GM19397 (cell line): ENCODE measurements at regions not wholly inside any gene's neighbourhood (a gene's known extent, or its start where the extent isn't known, plus 50 kb on each side); places are given as distances from the start of the nearest gene placed in this dataset.
"Not testable (repeated sequence)": the region's sequence is repeated elsewhere in the genome, so short reads cannot be mapped to it uniquely, and the experiment has no call there.

Source experiments
- ATAC-seq: cut with Tn5 transposase; IDR thresholded peaks from one replicate; pipeline ENCODE4 v1.9.1; 2021; ENCODE audit warnings: mild to moderate bottlenecking, moderate library complexity; ENCODE audit not compliant: unreplicated experiment

DNA sequence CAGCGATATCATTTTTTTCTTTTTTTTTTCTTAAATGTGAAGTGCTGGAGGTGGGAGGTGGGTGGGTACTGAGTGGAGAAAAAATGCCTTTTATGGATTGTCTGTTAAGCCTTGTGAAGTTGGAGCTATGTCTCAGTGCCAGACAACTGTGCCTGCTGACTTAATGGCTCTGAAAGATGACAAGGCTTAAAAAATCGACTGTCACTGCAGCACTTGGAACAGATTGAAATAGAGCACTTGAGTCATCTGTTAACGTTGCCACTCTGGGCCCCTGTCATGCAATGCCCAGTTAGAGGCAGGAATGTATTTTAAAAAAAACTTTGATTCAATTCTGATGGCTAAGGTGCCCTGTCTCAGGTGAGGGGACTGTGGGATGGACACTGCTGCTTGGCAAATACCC, 108.2 kb upstream of the HS3ST2 start:
- no peak for ATAC-seq

DNA sequence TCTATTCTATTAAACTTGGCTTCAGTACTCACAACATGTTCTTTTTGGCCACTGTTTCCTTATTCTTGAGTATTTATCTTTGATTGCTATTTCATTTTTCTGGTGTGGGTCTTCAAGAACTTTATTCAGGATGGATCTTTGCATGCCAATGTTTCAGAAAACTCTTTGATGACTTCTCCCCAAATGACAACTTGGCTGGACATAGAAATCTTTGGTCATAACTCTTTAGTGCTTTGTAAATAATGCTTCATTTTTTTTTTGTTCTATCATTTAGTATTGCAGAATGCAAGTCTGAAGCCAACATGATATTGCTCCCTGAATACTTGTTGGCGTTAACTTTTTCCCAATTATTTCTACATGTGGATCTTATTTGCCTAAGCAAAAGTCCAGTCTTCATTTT, 103.6 kb upstream of the HS3ST2 start:
- no peak for ATAC-seq

DNA sequence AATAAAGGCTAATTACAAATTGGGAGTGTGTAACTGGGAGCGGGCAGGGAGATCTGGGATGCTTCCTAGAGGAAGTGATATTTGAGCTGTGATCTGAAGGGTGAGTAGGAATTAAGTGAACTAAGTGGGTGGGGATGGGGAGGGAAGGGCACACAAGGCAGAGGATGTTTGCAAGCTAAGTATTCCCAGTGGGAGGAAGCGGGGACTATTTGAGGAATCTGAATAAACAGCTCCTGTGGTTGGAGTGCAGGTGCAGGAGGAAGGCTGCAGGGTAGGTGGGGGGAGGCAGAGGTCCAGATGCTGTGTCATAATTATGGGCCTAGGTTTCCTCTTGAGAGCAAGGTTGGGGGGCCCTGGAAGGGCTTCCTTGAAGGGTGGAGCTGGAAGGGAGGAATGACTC, 102.1 kb upstream of the HS3ST2 start:
- ATAC-seq, result no peak

DNA sequence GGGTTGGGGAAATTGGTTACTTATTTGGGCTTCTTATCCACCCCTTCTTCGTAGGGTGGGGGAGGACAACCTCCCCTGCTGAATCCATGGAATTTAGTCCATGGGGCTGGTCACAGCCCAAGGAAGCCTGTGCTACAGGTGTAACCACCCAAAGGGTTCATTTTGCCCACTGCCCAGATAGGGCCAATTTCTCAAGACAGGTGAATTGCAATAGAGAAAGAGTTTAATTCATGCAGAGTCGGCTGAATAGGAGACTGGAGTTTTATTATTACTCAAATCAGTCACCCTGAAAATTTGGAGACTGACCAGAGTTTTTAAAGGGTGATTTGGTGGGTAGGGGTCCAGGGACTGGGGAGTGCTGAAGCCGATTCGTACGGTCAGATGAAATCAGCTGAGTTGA, 101.5 kb upstream of the HS3ST2 start:
- ATAC-seq, result no peak

DNA sequence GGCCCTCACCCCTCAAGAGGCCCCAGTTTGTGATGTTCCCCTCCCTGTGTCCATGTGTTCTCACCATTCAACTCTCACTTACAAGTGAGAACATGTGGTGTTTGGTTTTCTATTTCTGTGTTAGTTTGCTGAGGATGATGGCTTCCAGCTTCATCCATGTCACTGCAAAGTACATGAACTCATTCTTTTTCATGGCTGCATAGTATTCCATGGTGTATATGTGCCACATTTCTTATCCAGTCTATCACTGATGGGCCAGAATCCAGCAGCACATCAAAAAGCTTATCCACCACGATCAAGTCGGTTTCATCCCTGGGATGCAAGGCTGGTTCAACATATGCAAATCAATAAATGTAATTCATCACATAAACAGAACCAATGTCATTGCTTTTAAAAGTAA, 95.4 kb upstream of the HS3ST2 start:
- not testable (repeated sequence) for ATAC-seq

DNA sequence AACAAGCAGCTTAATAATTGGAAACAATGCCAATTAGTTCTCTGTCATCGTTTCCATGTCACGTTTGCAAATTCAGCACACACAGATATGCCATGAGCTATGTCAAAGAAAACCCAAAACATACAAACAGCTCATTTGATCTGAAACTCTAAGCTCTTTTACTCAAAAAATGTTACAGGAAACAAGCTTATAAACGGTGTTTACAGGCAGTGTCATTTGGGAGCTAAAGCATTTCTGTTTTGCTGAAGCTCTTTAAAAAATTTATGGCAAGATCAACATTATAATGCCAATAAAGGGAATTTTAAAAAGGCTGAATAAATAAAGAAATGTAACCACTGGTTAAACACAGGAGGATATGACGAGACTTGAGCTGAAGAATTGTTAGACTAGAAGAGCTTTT, 94.0 kb upstream of the HS3ST2 start:
- ATAC-seq, result no peak

DNA sequence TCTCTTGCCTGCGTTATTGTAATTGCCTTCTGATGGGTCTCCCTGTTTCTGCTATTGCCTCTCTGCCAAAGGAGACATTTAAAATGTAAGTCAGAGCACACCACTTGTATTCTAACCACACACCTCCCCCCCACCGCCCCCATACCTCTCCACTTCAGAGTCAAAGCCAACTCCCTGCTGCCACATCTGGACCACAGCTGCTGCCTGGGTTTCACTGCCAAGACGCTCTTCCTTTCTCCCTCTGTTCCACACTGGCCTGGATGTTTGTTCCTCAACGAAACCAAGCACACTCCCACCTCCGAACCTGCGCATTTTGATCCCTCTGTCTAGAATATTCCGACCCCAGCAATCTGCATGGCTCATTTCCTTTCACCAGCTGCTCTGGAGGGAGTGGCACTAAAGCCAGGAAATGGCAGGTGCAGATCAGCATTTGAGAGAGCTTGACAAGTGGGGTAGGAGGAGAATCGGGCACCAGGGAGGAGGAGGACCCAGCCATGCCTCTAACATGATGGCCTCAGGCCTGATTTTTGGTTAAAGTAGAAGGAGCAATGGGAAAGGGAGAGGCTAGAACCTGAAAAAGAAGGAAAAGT, 92.4 kb upstream of the HS3ST2 start:
- ATAC-seq, result no peak

DNA sequence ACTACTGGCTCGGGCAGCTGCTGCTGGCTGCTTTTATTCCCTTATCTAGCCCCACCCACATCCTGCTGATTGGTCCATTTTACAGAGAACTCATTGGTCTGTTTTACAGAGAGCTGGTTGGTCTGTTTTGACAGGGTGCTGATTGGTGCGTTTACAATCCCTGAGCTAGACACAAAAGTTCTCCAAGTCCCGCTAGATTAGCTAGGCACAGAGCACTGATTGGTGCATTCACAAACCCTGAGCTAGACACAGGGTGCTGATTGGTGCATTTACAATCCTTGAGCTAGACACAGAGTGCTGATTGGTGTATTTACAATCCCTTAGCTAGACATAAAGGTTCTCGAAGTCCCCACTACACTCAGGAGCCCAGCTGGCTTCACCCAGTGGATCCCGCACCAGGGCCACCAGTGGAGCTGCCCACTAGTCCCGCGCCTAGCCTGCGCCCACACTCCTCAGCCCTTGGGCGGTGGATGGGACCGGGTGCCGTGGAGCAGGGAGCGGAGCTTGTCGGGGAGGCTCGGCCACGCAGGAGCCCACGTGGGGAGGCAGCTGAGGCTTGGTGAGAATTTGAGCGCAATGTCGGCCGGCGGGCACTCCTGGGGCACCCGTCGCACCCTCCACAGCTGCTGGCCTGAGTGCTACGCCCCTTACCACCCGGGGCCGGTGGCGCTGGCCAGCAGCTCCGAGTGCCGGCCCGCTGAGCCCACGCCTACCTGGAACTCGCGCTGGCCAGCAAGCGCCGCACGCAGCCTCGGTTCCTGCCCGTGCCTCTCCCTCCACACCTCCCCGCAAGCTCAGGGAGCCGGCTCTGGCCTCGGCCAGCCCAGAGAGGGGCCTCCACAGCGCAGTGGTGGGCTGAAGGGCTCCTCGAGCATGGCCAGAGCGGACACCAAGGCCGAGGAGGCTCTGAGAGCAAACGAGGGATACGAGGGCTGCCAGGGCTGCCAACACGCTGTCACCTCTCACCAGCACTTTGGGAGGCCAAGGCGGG, 91.1 kb upstream of the HS3ST2 start:
- ATAC-seq, result not testable (repeated sequence)

DNA sequence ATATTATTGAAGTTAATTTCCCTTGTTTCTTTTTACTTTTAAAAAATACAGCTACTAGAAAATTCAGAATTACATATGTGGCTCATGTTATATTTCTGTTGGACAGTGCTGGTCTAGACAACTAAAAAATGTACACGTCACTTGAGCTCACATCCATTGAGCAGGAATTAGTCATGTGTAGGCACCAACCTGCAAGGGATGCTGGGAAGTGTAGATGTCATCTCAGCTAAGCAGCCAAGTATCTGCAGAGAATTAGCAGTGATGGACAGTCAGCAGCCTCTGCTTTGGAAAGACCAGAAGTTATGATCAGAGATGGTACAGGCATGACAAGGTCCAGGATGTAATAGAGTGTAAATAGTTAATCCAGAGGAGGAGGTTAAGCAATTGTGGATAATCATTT, 87.1 kb upstream of the HS3ST2 start:
- no peak for ATAC-seq

DNA sequence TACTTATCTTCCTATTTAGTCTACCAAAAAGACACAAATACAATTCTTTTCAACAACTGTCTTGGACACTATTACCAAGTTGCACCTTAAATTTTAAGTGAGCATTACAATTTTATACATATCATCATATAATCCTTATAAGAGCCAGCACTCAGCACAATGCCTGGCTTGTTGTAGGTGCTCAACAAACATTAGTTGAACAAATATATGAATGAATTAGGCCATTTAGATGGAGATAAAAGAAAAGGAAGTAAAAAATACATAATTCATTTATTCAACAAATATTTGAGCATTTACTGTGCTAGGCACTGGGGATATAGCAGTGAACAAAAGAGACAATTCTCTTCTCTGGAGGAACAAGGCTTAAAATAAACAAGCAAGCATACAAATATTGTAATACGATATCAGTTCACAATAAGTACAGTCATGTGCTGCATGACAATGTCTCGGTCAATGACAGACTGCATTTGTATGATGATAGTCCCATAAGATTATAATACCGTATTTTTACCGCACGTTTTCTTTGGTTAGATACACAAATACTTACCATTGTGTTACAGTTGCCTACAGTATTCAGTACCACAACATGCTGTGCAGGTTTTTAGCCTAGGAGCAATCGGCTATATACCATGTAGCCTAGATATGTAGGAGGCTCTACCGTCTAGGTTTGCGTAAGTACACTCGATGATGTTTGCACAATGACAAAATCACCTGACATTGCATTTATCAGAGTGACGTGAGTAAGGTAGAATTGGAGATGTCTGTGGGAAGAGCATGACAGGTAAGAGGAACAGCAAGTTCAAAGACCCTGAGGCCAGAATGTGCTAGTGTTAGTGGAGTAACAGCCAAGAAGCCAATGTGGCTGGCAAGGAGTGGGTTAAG, 86.4 kb upstream of the HS3ST2 start:
- no peak for ATAC-seq

DNA sequence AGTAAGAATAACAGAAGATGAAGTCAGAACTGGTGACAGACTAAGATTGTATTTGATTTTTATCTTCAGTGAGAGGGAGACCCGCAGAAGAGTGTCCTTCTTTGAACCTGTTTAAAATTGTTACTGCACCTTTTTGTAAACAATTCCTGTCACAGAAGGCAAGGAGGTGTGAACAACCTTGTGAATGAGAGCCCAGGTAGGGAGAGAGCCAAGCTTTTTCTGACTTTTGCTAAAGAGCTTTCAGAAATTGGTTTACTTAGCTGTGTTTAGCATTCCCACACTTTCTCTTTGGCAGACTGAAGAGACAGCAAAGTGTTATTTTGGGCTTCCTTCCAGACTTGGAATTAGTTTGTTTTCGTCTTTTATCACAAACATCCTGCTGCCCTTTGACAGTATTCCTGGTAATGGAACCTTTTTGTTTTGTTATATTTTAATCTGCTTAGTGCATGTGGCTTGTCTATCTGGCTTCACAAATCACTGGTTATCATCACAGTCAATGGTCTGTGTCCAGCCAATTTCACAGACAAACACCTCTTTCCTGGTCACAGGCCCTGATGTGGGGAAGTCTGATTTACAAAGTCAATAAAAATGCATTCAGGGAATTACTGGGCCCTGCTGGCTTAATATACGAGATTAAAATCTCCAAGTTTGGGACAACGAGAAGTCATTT, 85.7 kb upstream of the HS3ST2 start:
- no peak for ATAC-seq

DNA sequence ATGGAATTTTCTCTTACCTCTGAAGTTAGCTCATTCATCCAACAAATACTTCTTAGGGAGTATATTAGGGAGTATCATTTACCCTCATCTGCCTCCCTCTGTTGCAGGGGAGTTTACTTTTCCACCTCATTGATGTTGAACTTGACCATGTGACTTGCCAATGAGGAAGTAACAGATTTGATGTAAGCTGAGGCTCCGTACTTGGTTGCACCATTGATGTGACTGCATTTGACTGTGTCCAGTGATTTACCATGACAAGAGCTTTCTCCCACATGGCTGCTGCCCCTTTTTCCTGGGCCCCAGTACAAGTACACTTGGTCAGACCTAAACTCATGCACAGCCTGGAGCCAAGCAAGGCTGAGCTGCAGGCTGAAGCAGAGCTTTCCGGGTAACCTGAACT, 81.6 kb upstream of the HS3ST2 start:
- no peak for ATAC-seq

DNA sequence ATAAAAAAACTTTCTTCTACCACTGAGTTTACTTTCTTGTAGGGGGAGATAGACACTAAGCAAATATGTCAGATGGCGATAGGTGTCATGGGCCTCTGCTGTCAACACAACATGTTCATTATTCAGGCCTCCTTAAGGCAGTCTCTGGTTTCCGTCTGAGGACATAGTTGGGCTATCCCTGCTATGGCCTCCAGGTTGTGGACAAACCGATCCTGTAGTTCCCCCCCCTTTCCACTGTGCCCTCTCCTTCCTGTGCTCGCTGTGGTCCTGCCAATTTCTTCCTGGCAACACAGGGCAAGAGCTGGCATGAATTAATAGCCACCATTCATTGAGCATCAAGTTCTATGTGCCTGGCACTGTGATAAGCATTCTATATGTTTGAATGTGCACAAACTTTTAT, 81.0 kb upstream of the HS3ST2 start:
- no peak for ATAC-seq

DNA sequence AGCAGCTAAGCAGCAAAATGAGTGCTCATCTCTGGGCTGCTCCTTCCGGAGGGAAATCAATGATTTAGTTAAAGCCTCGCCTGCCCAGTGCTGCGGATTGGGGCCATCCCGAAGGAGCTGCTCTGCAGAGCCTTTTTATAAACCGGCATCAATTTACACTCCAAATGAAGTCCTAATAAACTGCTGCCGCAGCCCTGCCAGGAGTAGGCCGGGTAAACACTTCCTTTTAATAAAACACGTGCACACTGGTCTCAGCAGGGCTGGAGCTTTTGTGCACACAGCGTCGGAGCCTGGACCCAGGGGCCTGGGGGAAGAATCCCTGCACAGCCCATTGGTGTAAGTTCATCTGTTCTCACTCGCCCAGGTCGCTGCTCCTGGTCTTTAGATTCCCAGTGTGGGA, 79.6 kb upstream of the HS3ST2 start:
- ATAC-seq, result no peak

DNA sequence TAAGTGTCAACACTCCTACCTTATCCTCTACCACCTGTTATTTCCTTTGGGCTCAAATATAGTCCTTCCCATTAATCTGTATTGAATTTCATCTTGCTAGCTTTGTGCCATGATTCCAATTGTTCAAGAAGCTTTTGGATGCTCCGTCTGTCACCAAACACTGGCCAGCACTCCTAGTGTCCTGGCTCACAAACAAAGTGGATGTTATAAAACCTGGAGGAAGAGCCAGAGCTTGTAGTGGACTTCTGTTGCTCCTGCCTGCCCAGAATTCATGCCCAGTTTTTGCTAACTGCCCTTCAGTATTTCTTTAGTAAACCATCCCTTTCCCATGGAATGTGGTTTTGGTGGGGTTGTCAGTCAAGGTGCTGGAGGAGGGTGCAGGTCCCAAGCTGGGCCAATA, 77.2 kb upstream of the HS3ST2 start:
- no peak for ATAC-seq

DNA sequence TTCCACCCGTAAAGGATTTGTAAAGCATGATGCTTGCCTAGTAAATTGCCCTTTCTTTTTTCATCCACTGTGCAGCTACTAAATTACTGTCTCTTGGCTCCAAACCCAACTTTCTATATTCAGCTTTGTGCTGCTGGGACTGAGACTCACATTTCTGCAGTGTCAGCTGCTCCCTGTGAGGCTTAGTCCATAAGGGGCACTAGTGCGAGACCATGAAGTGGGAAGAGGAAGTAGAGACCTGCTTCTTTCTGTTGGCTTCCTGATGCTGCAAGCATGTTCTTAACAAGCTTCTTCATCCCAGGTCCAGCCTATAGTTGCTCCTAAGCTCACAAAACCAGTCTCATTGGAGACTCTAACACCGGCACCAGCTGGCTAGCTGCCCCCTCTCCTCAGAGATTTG, 74.9 kb upstream of the HS3ST2 start:
- no peak for ATAC-seq

DNA sequence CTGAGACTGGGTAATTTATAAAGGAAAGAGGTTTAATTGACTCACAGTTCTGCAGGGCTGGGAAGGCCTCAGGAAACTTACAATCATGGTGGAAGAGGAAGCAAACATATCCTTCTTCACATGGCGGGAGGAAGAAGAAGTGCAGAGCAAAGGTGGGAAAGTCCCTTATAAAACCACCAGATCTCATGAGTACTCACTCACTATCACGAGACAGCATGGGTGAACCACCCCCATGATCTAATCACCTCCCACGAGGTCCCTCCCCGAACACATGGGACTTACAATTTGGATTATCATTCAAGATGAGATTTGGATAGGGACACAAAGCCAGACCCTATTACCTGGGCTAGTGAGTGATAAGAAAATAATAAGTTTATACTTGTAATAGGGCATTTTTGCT, 70.6 kb upstream of the HS3ST2 start:
- ATAC-seq, result no peak

DNA sequence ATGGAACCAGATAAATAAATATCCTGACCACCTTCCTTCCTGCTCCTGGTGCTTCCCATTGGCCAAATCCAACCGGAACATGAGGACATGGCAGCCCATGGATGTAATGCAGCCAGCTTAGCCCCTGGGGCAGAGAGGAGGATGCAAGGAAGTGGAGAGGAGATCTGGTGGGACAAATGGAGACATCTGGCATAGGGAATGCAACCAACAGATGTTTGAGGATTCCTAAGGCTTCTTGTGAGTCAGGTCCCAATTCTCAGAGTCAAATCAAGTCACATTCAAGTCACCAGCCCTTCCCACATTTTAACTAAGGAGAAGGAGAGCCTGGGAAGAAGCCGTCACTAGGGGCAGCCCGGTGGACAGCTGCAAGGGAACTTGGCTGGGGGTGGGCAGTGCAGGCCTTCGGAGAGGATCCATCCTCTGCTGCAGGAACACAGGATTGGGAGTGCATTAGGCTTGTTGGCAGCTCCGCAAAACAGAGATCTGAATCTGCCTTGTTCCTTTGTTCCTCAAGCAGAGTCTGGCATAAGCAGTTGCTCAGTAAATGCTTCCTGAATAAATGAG, 62.8 kb upstream of the HS3ST2 start:
- ATAC-seq, result no peak

DNA sequence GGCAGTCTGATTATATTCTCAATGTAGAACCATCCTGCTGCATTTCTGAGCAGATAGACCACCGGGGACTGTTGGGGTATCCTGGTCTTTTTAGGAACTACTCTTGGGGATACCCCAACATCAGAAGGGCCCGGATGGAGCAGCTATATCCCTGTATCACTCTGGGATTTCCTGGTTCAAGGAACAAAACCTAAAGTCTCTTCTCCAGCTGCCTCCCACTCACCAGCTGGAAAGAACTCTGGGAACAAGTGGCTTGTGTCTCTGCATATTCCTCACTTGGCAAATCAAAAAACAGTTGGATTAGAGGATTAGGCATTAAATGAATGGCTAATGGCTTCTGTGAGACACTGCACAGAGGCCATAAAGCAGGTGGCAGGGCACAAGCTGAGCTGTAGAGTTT, 62.3 kb upstream of the HS3ST2 start:
- ATAC-seq, result no peak

DNA sequence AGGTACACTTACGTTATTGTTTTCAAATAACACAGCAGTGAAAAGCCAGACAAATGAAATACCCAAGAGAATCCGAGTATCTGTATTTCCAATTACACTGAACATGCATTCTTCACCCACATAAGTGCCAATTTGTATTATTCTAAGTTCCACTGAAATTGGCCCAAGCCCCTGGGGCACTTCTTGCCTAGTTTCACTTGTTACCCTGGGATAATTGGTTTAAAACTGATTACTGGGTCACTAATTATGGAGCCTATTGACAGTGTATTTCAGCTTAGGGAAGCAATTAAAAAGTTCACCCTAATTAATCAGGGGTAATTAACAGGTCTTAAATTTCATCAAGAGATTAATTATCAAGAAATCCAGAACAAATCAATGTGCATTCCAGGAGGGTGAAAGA, 60.5 kb upstream of the HS3ST2 start:
- ATAC-seq, result no peak

DNA sequence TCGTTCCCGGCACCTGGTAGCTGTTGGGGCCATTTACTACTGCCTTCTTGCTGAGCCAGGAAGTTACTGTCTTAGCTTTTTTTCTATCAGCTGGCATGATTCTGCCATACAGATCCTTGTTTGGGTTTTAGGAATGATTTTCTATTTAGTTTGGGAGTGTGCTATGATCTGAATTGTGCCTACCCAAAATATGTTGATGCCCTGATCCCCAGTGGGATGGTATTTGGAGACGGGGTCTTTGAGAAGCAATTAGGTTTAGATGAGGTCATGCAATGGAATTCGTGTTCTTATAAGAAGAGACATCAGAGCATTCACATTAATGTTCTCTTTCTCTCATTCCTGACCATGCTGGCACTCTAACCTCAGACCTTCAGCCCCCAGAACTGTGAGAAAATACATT, 59.4 kb upstream of the HS3ST2 start:
- no peak for ATAC-seq
